GM18499 (cell line): ENCODE measurements at regions not wholly inside any gene's neighbourhood (a gene's known extent, or its start where the extent isn't known, plus 50 kb on each side); places are given as distances from the start of the nearest gene placed in this dataset.

Source experiments
- ATAC-seq: cut with Tn5 transposase; IDR thresholded peaks from one replicate; pipeline ENCODE4 v1.9.1; 2021; ENCODE audit warnings: moderate number of reproducible peaks; ENCODE audit not compliant: insufficient read depth, unreplicated experiment

- ATAC-seq, result no peak
Observed at GRCh38 chr2:12960671-12961070, 243.9 kb downstream of the TRIB2 start.

DNA sequence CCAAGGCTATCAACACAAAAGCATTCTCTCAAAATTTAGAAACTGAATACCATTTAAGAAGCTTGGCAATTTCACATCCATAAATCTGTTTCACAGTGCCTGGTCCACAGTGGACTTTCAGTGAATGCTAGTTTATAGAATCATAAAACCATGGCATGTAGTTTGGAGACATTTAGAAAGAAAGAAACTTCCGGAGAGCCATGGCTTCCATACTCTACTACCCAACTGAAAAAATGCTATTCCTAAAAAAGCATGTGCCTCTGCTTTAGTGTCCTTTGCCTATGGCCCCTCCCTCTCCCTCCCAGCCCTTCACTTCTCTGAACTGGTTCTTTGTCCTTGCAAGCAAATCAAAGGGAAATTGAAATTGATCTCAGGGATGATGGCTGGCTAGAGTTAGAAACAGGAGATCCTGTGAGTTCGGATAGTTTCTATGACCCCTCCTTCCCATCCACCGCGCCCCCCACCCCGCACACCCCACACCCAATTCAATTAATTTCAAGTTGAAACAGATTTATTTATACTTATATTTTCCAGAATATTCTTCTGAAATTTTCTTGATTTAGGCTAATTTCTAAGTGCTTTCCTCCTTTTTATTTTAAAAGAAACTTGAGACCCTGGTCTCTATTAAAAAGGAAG lies 248.3 kb downstream of the TRIB2 start:
- no peak for ATAC-seq

- no peak for ATAC-seq
Observed at GRCh38 chr2:12965540-12966269, 249.0 kb downstream of the TRIB2 start.

- ATAC-seq, result no peak
Observed at GRCh38 chr2:12967804-12968203, 251.1 kb downstream of the TRIB2 start.

- no peak for ATAC-seq
Observed at GRCh38 chr2:12968399-12968798, 251.7 kb downstream of the TRIB2 start.

- ATAC-seq, result no peak
Observed at GRCh38 chr2:12970861-12971260, 254.1 kb downstream of the TRIB2 start.

GRCh38 chr2:12971581-12972365 lies 255.0 kb downstream of the TRIB2 start:
- no peak for ATAC-seq

GRCh38 chr2:12978066-12978835 lies 261.5 kb downstream of the TRIB2 start:
- no peak for ATAC-seq

DNA sequence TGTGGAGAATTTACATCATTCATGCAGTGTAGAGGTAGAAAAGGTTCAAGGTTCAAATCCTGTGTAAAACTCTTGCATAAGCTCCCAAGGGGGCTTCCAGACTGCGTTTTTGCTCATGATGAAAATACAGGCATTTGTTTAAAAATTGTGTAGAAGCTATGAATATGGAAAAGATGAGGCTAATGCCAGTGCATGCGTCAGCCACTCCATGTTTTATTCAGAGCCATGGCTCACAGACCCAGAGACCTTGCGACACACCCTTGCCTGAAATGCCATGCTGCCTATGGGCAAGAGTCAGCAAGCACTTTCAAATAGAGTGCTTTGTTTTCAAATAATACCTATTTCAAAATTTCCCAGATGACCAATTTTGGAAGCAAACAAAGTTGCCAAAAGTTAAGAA lies 262.3 kb downstream of the TRIB2 start:
- no peak for ATAC-seq

- ATAC-seq, result no peak
Observed at GRCh38 chr2:12980817-12981216, 264.1 kb downstream of the TRIB2 start.

DNA sequence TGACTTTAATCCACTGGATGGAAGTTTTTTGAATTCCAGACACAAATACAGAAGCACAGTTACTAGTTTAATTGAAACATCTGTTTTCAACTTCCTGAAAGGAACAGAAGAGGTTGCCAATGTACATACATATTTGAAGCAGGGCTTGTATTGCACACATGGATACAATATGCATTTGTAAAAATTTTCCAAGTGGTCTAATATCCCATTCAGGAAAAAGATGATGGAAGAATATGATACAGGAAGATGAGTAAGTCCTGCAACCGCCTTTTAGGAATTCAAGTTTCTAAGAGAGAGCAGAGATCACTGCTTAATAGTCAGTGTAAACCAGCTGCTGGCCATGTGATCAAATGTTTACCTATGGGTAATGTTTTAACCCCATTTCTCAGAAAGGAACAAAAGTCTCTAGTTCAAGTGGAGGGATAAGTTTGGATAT lies 265.4 kb downstream of the TRIB2 start:
- ATAC-seq, result no peak

GRCh38 chr2:12987246-12987645 lies 270.5 kb downstream of the TRIB2 start:
- ATAC-seq, result no peak

GRCh38 chr2:12988279-12988678 lies 271.5 kb downstream of the TRIB2 start:
- no peak for ATAC-seq

DNA sequence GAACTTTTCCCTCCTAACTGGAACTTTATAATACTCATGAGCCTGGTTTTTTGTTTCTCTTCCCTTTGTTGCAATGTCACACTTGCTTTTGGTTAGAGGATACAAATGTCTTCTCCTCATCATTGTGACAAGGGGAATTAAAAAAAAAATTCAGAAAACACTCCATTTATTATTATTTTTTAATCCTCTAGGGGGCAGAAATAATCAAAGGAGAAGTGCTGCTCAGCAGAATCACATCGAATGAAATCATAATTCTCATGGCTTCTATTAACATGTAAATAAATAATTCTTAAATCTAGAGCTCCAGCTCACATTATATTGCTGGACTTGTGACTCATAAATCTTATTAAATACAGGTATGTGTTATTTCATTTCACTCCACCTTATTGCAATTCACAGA lies 273.8 kb downstream of the TRIB2 start:
- ATAC-seq, result no peak

DNA sequence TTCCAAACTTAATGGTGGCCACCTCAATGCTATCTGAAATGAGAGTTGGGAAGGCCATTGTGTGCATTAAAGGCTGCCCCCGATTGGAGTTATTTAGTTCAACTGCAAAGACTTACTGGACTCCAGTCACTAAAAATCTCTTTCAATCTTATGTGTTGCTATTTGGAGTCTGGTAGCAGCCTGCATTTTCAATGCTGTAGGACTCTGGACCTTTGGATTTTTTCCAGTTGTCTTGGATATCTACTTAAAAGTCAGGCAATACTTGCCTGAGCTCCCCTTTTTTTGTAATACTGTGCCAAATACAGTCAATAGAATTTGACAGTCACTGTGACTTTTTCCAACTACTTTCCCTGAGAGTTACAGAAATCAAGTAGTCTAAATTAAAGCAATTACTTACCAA lies 281.9 kb downstream of the TRIB2 start:
- ATAC-seq, result no peak

GRCh38 chr2:13000664-13001363 lies 284.1 kb downstream of the TRIB2 start:
- ATAC-seq, result no peak

DNA sequence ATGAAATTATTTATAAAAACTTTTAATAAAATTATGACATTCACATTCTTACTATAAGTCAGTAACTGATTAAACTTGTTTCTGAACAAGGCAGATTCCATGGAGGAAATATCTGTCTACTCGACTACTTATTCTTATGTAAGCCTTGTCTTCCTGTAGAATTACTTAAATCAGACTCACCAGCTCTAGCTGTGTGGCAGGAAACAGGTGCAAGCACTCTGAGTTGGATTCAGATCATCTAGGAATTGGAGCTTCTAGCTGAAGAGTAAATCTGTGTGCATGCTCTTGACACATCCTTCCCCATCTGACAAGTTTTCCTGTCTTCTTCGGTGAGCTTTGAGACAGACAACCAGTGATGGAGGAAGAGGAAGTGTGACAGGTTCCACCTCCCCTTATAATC lies 284.7 kb downstream of the TRIB2 start:
- ATAC-seq, result no peak

DNA sequence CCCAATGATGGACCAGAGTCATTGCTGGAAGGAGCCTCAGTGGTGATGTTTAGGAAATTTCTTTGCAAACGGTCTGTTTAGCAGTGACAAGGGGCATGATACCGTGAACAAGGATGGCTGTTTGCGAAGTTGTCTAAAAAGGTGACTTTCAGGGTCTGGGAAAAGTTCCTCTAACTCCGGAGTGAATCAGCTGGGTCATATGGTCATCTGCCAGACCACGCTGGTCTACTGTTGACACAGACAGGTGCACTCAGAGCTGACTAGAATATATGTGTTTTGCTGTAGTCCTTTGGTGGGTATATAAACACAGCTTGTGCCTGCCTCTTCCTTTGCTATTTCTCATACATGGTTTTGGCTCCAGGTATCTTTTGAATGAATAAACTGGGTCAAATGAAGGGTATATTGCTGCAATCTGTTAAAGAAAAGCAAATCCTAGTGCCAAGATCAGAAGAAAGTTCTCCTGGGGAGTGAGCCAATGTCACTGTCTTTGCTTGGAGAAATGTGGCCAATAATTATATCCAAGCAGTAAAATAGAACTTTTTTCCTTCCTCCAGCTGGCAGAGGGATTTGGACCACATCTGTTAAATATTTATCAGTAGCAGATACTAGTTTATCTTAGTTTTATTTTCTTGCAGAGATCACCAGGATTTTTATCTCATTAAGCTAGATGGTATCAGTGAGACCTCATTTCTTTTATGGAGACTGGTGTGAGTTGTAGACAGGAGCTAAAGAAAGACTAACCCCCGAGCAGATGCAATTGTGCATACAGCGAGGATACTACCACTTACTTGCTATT lies 286.0 kb downstream of the TRIB2 start:
- ATAC-seq, result no peak

- no peak for ATAC-seq
Observed at GRCh38 chr2:13003500-13003899, 286.8 kb downstream of the TRIB2 start.
